ENCODE measurements at regions not wholly inside any gene's neighbourhood (a gene's known extent, or its start where the extent isn't known, plus 50 kb on each side); places are given as distances from the start of the nearest gene placed in this dataset.
A peak's percentile ranks its signal among the peaks of the same experiment; 100 is the strongest.

DNA sequence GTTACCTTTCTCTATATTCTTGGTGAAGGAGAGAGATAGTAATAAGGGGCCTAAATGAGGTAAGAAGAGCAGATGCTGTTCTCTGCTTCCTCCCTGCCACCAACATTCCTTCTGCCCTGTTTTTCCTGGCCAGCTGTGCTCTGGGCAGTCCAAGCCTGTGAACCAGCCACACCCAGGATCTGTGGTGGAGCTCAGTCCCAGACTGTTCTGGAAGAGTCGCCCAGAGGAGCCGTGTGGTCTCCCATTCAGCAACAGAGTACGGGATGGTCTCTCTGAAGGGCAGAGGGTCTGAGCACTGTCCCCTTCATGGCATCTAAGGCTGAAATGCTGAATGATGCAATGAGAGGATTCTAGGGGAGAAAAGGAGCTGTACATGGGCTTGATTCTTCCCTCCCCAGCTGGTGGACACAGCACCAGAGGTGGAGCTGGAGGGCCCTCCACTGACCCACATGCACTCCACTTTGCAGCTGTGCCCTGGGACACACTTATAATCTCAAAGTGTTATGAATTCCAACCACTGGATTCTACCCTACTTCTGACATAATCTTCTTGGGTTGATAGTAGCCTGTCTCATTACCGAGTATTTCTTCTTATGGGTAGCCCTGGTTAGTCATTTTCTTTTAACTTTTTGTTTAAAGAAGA, 70.8 kb upstream of the RPS23 start:
- DNase-seq = no peak

- DNase-seq = peak; percentile 21
Measured at GRCh38 chr5:82347201-82347865, 69.2 kb upstream of the RPS23 start.

- no peak for DNase-seq
Measured at GRCh38 chr5:82346399-82347165, 68.4 kb upstream of the RPS23 start.

DNA sequence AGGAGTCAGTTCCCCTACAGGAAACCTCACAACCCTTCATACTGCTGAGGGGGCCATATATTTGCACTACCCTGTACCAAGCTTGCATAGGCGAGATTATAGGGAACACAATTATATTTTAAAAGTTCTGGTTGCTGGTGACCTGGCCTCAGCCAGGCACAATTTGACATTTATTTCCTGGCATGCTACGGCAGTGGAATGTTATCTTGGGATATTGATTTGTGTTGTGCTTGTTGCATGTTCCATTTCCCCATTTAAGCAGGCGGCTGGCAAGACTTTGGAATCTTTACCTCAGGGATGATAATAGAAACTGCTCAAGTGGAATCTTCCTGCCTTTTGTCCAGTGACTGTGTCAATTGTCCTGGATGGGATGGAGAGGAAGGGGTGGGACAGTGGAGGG, 67.0 kb upstream of the RPS23 start:
- DNase-seq = no peak

GRCh38 chr5:82341325-82341724, 63.2 kb upstream of the RPS23 start:
- DNase-seq = no peak

GRCh38 chr5:82340799-82341198, 62.6 kb upstream of the RPS23 start:
- no peak for DNase-seq

GRCh38 chr5:82339792-82340191, 61.6 kb upstream of the RPS23 start:
- no peak for DNase-seq

GRCh38 chr5:82338771-82339373, 60.7 kb upstream of the RPS23 start:
- DNase-seq = no peak

DNA sequence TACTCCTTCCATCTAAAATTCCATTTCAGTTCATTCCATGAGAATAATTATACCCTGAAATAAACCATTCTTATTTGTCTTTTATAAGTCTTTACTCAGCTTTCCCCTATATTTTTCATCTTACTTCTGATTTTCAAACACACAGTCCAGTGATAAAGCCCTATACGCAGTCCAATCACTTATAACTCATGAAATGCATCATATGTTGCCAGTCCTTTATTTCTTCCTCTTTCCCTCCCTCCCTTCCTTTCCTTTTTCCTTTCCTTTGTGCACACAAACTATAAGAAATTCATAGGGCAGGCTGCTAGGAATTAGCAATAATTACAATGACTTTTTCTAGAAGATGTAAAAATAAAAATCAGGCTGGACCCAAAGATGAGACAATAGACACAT, 58.8 kb upstream of the RPS23 start:
- DNase-seq = no peak

DNA sequence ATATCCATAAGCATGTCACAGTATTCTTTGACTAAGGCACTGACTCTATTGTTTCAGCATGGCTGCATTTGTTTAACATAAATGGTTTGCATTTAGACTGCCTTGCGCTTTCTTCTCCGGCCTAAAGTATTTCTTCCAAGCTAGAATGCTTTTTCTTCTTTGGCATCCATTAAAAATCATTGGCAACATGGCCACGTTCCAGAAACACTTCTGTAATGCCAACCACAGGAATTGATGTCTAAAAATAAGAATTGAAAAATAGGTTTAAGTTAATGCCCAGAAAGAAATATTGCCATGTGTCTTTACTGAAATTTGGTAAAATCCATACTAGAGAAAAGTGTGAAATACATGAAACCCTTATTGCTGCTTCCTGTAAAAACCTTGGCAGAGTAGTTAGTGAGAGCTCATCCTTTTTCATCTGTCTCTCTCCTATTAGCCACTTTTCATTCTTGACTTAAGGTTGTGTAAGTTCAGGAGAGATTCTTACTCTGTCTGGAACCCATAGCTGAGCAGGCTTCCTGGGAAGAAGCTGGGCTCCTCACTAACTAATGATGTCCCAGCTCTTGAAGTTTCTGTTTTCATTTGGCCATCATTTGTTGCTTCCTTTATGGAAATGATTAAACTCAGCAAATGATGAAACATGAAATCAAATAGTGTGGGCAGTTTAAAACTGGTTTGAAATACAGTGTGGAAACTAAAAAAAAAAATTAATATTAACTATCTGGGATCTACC, 58.2 kb upstream of the RPS23 start:
- DNase-seq = no peak

DNA sequence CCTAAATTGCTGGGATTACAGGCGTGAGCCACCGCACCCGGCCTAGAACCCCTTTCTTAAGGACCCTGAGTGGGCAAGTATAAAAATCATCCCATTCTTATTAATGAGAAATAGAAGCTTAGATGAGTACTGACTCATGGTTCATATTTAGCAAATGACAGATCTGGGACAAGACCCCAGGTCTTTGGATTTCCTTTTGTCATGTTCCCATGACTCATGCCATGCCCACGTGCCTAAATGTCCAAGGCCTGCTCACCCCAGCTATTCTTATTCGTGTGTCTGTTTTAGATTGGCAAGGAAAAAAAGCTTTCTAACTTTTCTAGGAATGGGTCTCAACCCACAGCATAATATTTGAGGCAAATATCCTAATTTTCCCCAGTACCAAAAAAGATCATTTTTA, 57.7 kb upstream of the RPS23 start:
- DNase-seq = no peak

- DNase-seq = no peak
Measured at GRCh38 chr5:82334856-82335255, 56.7 kb upstream of the RPS23 start.

DNA sequence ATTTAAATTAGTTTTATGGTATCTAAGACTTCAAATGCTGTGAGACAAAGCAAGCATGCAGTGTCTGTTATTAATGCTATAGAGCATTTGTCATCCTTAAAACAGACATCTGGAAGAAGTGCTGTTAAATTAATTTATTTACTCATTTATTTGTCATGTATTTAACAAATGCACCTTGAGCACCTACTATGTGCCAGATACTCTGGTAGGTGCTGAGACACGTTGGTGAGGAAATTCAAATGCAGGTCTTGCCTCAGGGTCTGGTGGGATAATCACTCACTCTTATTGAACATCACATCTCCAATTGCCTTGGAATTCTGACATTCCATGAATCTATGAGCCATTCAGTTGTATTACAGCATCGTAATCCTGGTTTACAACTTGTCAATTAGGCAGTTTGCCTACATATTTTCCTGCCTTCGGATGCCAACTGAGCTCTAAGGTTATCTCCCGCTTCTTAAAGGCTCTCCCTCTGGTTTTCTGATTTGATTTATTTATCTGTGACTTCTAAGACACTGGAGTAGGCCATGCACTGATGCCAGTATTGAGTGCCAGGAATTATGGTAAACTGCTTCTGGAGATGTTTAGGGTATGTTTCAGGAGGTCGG, 56.0 kb upstream of the RPS23 start:
- no peak for DNase-seq

DNA sequence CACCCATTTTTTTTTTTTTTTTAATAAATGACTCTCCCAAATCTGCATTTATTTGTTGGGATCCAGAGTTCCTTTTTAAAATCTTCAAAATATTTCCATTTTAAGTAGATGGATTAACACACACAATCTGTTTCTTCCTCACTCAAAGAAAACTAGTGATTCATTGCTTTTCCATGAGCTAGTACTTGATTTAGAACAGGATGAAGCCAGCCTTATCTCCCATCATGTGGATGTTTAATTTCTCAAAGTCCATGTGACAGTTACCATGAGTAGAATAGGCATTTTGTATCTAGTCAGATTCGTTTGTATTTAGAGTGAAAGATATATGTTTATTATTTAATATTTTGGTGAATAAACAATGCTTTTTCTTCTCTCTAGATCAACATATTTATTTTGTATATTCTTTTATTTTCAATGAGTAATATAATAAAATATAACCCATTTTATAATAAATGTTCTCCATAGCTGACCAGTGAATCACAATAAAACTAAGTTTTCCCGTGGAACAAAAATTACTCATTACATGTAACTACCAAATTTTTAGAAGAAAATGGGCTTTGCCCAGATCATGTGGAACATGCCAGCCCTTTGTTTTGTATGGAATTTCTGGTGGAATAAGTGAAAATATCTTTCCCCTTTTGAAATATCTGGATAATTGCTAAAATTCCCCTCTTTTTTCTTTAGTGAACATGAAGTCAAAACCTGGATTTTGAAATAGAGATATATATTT, 54.9 kb upstream of the RPS23 start:
- no peak for DNase-seq

- no peak for DNase-seq
Measured at GRCh38 chr5:82332064-82332855, 54.1 kb upstream of the RPS23 start.

DNA sequence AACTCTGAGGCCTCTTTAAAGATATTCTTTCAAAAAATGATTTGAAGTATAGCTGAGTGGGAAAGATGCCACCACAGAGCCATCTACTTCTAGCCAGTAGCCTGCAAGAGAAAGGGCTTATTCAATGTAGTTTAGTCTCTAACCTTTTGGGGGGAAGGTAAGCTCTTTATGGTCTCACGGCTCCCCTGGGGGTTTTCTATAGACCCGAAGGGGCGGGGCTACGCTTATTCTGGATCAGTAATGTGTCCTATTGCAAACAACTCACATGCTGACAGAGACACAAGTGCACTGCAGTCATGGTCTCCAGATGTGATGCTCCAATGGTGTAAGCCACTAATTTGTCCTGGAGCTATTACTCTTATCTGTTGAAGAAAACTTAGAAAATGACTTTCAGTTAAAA, 53.4 kb upstream of the RPS23 start:
- peak; percentile 64 for DNase-seq

DNA sequence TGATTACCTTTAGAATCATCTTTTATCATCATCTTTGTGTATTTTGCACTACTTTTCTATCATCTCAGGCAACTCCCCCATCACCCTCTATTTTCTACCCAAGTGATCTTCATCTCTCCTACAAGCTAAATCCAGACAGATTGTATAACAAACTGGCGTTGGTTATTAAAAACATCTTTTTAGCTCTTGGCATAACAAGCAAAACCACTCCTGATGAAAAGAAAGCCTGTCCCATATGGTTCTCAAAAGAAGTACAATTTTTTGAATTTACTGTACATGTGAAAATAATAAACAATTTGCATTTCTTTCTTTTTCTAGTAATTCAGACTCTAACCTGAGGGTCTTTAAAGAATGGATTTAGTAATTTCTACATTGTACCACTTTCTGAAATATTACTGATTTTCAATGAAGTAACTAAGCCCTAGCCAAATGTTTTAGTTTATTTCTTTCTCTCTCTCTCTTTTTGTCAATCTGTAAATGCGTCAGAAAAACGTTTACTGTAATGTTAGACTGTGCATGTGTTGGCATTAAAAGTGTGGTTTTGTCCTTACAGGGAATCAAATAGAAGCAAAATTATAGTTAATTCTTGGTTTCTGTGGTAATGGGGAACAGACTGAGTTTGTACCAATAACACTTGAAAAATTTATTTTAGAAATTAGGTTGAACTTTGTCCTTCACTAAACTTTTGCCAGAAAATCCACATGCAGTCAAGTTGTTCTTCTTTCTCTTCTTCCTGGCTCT, 52.5 kb upstream of the RPS23 start:
- no peak for DNase-seq

- no peak for DNase-seq
Measured at GRCh38 chr5:82329393-82329792, 51.2 kb upstream of the RPS23 start.

Data from NCI-H69 (cell line).